ENCODE measurements at regions not wholly inside any gene's neighbourhood (a gene's known extent, or its start where the extent isn't known, plus 50 kb on each side); places are given as distances from the start of the nearest gene placed in this dataset.

GRCh38 chr2:52181080-52181479, 1149.1 kb upstream of the NRXN1 start:
- TF ChIP-seq POLR2A (IDR thresholded peaks at IDR 0.05; ENCODE audit: low read depth, low read length) = no peak
- TF ChIP-seq POLR2AphosphoS5 (IDR thresholded peaks at IDR 0.05; ENCODE audit: low read depth, low read length) = no peak
- TF ChIP-seq TAF1 (IDR thresholded peaks at IDR 0.05; ENCODE audit: low read depth, low read length) = no peak

Measured in GM12891 (cell line).